ENCODE measurements at regions not wholly inside any gene's neighbourhood (a gene's known extent, or its start where the extent isn't known, plus 50 kb on each side); places are given as distances from the start of the nearest gene placed in this dataset.

DNA sequence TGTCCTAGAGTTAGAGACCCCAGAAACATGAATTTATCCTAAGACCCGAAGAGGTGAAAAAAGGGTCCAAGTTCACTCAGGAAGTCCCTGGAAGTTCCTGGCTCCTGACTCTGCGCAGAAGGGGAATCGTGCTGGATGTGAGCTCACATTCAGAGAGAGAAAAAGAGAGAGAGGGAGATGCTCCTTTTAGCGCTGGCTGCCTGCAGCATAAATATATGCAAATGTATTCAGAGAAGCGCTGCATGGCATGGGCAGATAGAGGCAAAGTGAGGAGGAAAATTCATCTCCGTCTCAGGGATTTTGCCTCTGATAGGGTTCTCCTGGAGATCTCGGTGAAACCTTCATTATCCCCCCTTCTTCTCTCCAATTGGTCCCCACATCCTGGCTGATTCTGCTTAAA is 517.2 kb downstream of the MN1 start:
- no peaks in the 10 kb centered on the region for H3K4me1 ChIP-seq (replicated peaks in 1 of 2)
- no peak overlapping the region for H3K4me3 ChIP-seq
- no peaks in the 10 kb centered on the region for H3K27me3 ChIP-seq
- no peak for DNase-seq
- intact Hi-C loops (cut with DNase I), result no loop called here
- H3K36me3 ChIP-seq (replicated peaks in 1 of 2), result no peaks in the 10 kb centered on the region
- no peaks in the 10 kb centered on the region for H3K9me3 ChIP-seq (replicated peaks in 1 of 3)
- WGBS, 4 donors, result 89 to 93% (median 91%) methylated on average over 7 of the region's 7 CpGs
- no peak overlapping the region for H3K27ac ChIP-seq
- TF ChIP-seq POLR2A (IDR thresholded peaks at IDR 0.05), result no peak

DNA sequence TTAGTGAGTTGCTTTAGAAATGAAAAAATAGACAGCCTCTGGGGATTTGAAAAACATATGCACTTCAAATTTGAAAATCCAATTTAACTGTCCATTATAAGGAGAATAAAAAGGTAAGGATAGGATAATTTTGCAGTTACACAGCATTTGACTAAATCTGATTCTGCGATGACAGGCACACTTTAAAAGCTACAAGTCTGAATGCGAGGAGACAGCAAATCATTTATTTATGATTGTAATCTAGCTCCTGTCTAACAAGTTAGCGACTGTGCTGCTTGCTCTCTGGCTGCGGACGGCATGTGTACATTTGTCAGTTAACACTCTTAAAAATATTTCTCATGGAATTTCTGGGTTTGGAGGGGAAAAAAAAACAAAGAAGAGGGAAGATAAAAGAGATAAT is 514.8 kb downstream of the MN1 start:
- no peak for TF ChIP-seq POLR2A (IDR thresholded peaks at IDR 0.05)
- TF ChIP-seq, protein P1, sequence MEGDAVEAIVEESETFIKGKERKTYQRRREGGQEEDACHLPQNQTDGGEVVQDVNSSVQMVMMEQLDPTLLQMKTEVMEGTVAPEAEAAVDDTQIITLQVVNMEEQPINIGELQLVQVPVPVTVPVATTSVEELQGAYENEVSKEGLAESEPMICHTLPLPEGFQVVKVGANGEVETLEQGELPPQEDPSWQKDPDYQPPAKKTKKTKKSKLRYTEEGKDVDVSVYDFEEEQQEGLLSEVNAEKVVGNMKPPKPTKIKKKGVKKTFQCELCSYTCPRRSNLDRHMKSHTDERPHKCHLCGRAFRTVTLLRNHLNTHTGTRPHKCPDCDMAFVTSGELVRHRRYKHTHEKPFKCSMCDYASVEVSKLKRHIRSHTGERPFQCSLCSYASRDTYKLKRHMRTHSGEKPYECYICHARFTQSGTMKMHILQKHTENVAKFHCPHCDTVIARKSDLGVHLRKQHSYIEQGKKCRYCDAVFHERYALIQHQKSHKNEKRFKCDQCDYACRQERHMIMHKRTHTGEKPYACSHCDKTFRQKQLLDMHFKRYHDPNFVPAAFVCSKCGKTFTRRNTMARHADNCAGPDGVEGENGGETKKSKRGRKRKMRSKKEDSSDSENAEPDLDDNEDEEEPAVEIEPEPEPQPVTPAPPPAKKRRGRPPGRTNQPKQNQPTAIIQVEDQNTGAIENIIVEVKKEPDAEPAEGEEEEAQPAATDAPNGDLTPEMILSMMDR (IDR thresholded peaks at IDR 0.05), result no peak
- no peaks in the 10 kb centered on the region for H3K36me3 ChIP-seq (replicated peaks in 1 of 2)
- no peak overlapping the region for H3K4me3 ChIP-seq
- no peaks in the 10 kb centered on the region for H3K4me1 ChIP-seq (replicated peaks in 1 of 2)
- intact Hi-C loops (cut with DNase I), result no loop called here
- no peaks in the 10 kb centered on the region for H3K9me3 ChIP-seq (replicated peaks in 1 of 3)
- H3K27me3 ChIP-seq, result no peaks in the 10 kb centered on the region
- WGBS, 4 donors, result 72 to 85% (median 79%) methylated on average over 5 of the region's 5 CpGs
- no peak for DNase-seq
- H3K27ac ChIP-seq, result no peak overlapping the region

DNA sequence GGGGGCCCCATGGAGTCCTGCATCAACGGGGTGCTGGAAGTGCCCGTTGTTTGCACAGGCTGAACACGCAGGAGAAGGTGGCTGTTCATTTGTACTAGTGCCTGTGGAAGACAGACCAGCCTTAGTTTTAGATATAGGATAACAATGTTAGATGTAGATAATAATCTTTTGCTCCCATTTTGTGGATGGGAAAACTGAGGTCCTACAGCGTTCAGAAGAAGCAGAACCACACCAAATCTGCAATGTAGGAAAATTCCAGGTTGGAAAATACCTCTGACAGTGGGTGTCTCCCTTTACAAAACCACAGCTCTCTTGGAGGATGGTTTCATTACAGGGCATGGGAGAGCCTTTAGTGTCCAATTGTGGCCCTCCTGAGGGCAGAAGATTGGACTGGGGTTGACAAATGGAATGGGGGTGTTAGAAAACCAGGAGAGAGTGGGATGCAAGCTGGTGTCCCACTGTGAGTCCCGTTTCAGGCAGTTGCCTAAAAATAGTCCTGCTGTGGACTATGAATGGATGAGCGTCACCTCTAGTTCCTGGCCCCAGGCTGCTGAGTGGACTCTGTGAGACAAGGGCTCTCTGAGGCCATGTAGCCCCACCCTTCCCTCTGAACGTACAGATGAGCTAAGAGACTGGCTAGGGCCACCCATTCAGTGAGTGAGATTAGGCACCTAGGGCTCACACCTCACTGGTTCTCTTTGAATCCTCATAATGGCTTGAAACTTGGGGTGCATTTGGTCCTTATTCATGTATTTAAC is 508.8 kb downstream of the MN1 start:
- Histone ChIP-seq H3K4me3 (no peak overlapping the region), H3K36me3 (replicated peaks in 1 of 2) (no peaks in the 10 kb centered on the region), H3K27me3 (peaks cover 6% of the 10 kb centered on the region), H3K4me1 (replicated peaks in 1 of 2) (no peaks in the 10 kb centered on the region), H3K27ac (no peak overlapping the region), H3K9me3 (replicated peaks in 1 of 3) (no peaks in the 10 kb centered on the region)
- no peak for TF ChIP-seq POLR2A (IDR thresholded peaks at IDR 0.05)
- TF ChIP-seq, protein P1 (IDR thresholded peaks at IDR 0.05), result no peak
- intact Hi-C loops (cut with DNase I), result no loop called here
- no peak for DNase-seq
- 61 to 75% (median 74%) methylated on average over 6 to 7 of the region's 7 CpGs for WGBS, 4 donors

DNA sequence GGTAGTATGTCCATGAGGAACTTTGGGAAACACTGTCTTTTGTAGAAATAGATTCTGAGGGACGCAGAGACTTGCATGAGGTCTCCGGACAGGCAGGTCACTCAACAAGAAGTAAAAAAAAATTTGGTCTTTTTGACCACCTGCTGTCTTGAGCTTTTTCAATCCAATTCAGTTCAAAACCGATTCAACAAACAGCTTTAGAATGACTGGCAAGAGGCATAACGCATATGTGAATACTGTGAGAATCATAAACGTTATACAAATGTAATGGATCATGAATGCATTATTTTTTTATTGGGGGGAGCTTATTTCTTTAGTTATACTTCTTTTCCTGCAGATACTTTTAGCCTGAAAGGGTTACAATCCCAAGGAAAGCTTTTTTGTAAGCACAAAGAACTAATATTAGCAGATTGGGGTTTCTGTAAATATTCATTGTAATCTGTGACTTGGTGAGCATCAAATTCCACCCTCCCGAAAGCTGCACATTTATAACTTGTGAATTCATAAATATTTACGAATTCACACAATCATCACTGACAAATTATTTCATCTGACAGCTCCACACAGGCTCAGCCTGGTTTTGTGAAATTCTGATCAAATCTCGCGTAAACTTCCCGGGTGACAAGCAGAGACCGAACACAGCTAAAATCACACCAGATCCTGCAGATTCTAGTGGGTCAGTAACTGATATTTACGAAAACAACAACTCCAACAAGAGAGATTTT is 507.7 kb downstream of the MN1 start:
- Histone ChIP-seq H3K27me3 (peaks cover 6% of the 10 kb centered on the region), H3K4me1 (replicated peaks in 1 of 2) (no peaks in the 10 kb centered on the region), H3K27ac (no peak overlapping the region), H3K4me3 (no peak overlapping the region), H3K36me3 (replicated peaks in 1 of 2) (no peaks in the 10 kb centered on the region), H3K9me3 (replicated peaks in 1 of 3) (no peaks in the 10 kb centered on the region)
- 80 to 87% (median 82%) methylated on average over 12 of the region's 12 CpGs for WGBS, 4 donors
- DNase-seq, result no peak
- intact Hi-C loops (cut with DNase I), result no loop called here
- TF ChIP-seq POLR2A (IDR thresholded peaks at IDR 0.05), result no peak
- TF ChIP-seq, protein P1 (IDR thresholded peaks at IDR 0.05), result no peak

Measured in adrenal gland (tissue), 9 donors.